ENCODE measurements at regions not wholly inside any gene's neighbourhood (a gene's known extent, or its start where the extent isn't known, plus 50 kb on each side); places are given as distances from the start of the nearest gene placed in this dataset.
A peak's percentile ranks its signal among the peaks of the same experiment; 100 is the strongest.
"Not testable (repeated sequence)": the region's sequence is repeated elsewhere in the genome, so short reads cannot be mapped to it uniquely, and the experiment has no call there.

DNA sequence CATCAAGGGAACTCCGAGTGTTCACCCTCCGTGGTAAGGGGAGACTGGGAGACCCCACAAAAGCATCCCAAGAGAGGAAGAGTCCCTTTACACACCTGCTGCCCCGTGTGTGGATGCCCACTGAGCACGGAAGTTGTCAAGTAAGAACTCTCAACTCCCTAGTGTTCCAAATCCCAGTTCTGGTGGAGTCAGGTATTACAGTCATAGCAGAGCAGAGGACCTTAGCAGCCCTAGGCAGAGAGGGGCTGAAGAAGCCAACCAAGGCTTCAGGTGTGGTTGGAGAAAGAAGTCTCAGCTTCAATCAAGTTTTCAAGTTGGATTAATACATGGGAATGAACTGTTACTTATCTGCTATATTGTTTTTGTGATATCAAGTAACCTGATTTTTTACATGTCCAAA is 512.5 kb downstream of the RNF144A start:
- DNase-seq (ENCODE audit: low read depth in 3 of 3) = no peak

DNA sequence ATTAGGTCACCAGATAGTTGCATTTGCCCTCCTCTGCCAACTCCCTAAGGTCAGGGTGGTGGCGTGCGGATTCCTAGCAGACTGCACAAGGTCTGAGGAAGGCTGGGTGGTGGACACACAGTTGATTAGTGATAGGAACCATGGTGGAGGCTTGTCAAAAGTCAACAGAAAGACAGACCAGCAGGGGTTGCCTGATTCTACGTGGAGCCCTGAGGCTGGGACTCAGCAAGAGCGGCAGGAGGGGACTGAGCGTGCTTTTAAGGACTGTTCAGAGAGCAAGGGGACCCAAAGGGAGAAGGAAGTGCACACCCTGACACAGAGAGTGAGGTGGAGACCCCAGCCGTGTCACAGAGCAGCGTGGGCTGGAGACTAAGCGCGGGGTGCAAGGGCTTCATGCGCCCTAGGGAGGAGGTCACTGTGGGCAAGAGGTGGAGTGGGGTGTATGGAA is 513.2 kb downstream of the RNF144A start:
- no peak for DNase-seq (ENCODE audit: low read depth in 3 of 3)

DNA sequence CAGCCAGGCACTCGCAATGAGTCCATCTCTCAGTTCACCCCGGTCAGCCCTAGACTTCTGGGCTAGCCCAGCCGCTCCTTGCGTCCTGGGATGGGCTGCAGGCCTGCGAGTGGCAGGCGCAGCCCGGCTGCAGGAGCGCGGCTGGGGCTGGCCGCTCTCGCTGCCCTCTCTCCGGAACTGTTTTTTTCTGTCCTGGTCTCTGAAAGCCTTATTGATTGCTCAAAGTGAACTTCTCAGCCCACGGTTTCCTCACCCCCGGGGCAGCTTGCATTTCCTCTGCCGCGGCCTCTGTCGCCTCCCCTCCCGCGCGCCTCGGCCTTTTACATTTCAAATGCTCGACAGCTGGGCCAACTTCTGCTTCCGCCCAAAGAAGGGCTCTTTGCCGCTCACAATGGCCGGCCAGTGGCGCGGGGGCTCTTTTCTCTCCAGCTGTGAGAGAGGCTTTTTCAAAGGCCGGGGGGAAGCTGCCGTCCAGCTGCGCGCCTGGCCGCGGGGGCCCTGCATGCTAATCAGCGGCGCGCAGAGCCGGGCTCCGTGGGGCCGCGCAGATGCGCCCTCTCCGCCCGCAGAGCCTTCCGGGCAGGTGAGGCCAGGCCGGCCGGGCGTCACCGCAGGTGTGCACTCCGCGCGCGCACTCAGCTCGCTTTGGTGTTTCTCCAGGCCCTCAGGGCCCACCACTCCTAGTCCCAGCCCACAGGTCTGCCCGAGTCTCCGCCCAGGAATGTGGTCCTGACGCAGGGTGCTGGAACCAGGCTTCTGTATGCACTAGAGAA is 513.8 kb downstream of the RNF144A start:
- DNase-seq (ENCODE audit: low read depth in 3 of 3) = peak in 1 of 3 experiments; percentile 31

DNA sequence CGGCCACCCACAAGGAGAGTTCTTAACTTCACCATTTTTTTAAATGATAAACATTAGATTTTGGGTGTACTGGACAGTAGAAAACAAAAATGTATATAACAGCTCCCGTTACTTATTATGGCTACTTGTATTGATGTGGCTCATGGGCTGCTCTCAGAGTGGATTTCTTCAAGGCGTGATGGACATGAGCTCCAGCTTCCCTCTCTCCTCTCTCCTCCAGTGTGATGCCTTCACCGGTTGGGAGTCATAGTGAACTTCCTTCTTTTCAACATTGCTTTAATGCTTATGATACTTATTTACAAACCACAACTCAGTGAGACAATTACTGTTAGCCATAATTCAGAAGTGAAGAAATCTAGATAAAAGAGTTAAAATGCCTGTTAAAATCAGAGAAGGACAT is 515.2 kb downstream of the RNF144A start:
- DNase-seq (ENCODE audit: low read depth in 3 of 3) = no peak

DNA sequence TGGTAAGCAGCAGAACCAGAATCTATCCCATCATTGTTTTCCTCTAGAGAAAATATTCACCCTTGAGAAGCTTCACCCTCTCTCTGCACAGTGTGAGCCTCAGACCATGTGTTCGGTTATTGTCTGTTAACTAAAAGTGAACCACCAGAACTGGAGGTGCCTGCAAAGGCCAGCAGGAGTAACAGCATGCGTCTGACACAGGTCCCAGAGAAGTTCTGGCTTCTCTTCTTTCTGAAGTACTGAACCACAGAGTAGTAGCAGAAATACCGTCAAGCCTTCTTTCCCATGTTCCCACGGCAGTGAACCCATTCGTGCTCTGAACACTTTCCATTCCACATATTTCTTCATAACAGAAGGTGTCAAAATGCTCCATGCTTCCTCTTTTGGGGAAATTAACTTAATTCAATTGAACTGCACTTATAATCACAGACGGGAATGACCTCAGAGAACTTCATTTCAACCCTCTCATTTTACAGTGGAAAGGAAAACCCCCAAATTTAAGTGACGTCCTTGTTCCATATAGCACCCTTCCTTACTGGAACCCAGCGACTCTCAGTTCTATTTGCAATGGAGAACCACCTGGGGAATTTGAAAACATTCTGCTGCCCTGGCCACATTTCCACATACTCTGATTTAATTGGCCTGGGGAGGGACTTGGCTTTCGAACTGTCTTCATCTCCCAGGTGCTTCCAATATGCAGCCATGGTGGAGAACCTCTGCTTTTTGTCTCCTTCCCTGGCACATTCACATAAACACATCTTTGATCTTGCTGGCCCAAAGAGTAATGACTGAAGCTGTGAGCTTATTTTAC is 519.1 kb downstream of the RNF144A start:
- no peak for DNase-seq (ENCODE audit: low read depth in 3 of 3)

DNA sequence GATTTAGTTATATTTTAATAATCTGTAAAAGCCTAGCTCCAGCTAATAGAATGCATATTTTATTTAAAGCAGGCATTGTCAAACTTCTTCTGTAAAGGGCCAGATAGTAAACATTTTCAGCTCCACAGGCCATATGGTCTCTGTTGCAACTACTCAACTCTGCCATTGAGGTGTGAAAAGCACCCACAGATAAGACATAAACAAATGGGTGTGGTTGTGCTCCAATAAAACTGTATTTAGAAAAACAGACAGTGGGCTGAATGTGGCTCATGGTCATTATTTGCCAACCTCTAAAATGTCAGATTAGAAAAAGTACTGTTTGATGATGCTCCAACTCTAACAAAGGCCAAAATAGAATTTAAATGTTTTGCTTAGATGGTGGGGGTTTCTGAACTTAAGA is 519.9 kb downstream of the RNF144A start:
- no peak for DNase-seq (ENCODE audit: low read depth in 3 of 3)

DNA sequence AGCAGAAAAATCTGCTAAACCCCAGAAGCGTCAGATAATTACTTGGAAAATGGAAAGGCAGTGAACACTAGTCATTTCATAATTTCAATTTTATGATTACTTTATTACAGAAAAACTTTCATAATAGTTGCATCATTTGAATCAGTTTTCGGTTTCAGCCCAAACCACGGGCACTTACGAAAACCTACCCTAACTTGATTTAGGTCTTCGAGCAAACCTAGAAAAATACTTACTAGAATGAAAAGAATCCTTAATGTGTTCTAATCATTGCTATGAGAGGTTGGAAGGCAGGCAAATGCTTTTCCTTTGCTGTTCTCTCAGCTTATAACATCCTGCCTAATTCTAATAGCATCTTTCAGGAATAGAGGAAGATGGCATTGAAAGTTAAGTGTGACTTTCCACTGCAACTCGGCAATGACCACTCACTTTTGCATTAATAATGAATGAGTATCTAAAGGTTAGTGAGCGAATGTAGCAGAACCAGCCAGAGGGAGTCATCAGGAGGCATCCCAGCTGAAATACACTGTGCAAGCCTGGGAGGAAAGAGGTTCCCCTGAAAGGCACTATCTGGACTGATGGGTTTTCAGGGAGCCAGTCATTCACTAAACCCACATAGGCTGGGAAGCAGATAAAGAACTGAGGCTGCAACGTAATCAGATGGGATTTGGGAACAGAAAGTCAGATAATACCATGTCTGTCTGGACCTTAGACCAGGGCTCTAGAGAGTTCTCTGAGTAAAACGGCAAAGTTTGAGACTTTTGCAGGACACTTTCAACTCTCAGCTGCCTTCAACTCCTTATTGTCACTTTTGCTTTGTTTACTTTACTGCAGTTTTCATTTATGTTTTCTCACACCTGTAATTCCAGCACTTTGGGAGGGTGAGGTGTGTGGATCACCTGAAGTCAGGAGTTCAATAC is 520.8 kb downstream of the RNF144A start:
- no peak for DNase-seq (ENCODE audit: low read depth in 3 of 3)

DNA sequence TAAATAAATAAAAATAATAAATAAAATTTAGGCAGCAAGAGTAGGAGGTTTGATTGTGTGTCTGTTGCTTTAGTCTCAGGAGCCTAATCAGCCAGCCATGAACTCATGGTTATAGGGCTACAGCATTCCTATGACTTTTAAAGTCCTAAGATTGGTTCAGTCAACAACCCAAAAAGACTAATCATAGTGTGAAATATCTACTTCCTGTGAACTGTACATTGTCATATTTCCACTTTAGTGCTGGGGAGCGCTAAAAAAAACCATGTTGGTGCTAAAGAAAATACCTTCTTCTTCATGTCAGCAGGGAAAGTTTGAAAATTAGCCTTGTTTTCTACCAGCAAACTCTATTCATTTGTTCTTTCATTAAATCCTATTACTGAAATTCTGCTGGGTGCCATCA is 521.6 kb downstream of the RNF144A start:
- no peak for DNase-seq (ENCODE audit: low read depth in 3 of 3)

DNA sequence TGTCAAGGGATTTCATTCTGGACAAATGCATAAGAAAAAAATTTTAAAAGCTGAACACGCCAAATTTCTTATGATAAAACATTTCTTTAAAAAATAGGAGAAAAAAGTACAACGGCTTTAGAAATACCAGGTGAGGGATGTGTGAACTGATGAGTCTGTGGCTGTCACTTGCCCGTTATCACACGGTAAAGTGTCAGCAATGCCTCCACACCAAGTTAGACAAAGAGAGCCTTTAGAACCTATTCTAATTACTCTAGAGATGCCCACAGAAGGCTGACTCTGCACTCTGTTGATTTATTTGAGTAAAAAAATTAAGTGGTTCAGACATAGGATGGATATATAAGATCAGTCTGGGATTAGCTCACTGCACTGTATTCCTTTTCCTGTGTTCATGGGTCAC is 523.8 kb downstream of the RNF144A start:
- no peak for DNase-seq (ENCODE audit: low read depth in 3 of 3)

DNA sequence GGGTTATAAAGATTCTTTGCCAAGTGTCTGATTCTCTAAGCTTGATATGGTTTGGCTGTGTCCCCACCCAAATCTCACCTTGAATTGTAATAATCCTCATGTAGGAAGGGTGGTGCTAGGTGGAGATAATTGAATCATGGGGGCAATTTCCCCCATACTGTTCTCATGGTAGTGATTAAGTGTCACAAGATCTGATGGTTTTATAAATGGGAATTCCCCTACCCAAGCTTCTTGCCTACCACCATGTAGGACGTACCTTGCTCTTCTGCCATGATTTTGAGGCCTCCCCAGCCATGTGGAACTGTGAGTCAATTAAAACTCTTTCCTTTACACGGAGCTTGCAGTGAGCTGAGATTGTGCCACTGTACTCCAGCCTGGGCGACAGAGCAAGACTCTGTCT is 524.6 kb downstream of the RNF144A start:
- DNase-seq (ENCODE audit: low read depth in 3 of 3) = not testable (repeated sequence)

DNA sequence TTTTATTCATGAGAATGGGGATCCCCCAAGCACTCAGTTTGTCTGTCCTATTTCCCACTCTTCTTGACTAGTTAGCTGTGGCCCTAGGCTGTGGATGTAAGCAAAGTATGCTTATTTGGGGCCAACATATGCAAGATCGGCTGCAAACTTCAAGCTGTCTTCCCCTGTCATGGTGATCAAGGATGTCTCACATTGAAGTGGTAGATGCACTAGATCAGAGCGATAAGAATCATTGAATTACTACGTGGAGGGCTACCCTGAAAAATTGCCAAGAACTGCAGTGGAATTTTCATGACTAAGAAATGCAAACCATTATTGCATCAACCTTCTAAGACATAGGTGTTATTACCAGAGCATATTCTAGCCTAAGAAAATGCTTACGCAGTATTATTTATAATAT is 527.4 kb downstream of the RNF144A start:
- DNase-seq (ENCODE audit: low read depth in 3 of 3) = no peak

DNA sequence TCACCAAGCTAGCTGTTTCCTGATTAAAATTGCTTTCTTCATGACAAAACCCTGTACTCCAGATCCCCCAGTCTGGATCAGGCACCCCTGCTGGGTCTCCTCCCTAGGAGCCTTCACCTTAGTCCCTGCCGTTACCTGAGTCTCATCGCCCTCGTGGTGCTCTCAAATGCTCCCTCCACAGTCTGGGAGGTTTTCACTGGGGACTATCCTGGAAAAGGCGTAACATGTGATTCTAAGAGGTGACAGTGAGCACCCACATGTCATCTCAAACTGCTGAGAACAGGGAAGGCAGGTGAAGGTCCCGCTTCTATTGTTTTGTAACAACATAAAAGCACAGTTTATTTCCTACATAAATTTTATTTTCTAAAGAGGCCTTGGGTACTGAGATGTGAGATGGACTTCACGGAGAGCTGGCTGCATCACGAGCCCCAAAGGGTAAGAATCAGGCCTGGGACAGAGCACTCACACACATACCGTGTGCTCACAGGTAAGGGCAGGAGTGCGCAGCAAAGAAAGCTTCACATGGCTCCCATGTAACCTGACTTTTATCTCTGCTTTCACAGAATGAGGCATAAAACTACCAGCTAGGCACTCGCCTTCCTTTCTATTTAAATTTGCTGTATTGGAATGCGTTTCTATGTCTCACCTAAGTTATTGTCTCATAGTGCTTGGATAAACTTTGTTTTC is 531.5 kb downstream of the RNF144A start:
- no peak for DNase-seq (ENCODE audit: low read depth in 3 of 3)

DNA sequence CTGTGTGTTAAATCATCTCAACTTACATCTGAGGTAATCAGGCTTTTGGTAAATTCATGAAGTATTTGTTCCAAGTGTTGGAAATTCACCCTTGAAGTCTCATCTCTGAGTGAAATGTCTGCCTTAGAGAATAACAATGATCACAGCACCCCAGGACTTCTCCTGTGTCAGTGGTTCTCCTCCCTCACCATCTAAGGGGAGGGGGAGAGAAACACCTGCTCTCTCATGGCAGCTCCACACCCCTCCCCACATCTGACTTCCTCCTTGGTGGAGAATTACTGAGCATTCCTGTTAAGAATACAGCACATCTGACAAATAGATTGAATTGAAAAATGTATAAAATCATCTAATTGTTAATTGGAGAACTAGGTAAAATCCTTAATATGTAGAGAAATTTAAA is 532.1 kb downstream of the RNF144A start:
- no peak for DNase-seq (ENCODE audit: low read depth in 3 of 3)

DNA sequence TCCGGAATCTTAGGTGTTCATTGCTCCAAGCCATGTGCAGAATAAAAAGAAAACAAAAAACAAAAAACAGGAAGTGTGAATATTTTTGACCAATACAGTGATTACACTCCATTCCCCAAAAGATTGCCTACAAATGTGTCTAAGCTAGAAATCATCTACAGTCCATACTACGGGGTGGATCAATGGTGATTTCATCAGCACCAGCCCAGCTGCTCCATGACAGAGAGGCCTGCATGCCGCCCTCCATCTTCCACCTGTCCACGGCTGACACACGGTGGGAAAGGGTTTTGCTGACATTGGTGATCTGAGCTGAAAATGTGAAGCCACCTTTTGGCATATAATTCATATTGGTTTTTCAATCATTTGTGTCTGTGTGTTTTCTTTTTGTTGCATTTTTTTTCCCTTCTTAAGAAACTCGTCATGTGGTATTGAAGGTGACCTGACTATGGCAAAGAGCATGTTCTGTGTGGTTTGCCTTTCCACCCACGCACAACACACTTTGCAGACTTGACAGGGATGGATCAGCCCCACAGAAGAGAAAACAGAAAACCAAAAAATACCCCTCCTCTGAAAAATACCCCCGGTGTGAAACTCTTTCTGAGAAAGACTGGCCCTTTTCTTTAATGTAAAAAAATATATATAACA is 533.1 kb downstream of the RNF144A start:
- DNase-seq (ENCODE audit: low read depth in 3 of 3) = peak in 2 of 3 experiments; percentile 26 to 31

DNA sequence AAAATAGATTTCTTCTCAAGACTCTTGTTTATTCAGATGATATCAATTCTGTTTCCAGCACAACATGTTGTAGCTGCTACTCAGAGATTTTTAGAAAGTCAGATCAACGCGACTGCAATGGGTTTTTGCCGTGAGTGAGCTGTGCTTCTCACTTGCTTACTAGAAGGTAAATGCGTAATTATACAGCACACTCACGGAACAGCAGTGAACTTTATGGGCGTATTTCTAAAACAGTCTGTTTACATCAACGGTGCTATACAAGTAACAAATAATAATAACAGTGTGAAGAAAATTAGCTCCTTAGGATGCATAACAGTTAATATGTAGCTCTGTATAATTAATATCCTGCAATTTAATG is 533.6 kb downstream of the RNF144A start:
- DNase-seq (ENCODE audit: low read depth in 3 of 3) = no peak

DNA sequence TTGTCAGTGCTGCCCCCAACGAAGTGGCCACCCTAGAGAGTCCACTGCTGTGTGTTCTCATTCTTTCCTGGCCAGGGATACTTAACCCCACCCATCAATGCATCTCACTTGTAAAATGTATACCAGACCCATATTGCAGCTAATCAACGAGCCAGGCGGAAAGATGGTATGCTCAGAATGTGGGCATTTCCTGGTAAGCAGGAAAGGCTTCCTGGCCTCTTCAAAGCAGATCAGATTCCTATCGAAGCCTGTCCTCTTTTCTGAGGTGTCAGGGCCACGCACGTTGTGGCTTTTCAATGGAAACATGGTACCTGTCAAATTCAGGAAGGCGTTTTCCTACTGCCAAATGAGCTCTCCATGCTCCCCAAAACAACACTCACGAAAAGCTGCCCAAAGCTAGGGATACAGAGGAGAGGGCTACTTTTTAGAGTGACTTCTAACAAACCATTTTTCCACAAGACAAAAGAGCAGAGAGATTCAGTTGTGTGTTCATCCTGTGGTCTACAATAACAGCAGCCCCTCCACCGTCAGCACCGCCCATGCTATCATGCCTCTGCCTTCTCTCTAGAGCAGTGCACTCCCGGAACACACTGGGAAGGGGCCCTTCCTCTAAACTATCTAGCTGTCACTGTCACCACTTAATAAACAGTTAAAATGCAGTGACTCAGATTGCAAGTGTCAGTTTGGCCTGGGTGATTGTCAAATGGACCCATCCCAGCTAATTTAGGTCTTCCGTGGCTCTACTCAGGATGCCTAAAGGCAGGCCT is 535.1 kb downstream of the RNF144A start:
- DNase-seq (ENCODE audit: low read depth in 3 of 3) = no peak

DNA sequence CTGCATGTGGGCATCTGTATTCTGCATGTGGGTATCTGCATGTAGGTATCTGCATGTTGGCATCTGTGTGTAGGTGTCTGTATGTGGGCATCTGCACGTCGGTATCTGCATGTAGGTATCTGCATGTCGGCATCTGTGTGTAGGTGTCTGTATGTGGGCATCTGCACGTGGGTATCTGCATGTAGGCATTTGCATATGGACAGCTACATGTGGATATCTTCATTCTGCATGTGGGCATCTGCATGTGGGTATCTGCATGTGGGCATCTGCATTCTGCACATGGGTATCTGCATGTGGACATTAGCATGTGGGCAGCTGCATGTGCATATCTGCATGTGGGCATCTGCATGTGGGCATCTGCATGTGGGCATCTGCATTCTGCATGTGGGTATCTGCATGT is 537.4 kb downstream of the RNF144A start:
- no peak for DNase-seq (ENCODE audit: low read depth in 3 of 3)

DNA sequence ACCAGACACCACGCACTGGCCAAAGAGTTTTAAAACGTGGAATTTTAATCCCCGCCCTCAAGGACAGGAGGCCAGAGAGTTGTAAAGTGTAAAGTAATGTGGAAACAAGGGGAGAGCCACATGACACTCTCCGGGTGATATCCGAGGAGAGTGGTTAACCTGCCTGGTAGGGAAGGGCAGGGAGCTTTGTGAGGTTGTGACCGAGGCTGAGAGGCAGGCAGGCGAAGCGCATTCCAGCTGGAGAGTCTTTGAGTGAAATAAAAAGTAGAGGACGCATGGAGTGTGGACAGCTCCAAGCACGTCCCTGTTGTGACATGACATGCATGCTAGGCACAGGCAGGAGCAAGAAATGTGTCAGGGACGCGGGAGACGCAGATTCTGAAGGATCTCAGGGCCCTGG is 539.5 kb downstream of the RNF144A start:
- DNase-seq (ENCODE audit: low read depth in 3 of 3) = no peak

DNA sequence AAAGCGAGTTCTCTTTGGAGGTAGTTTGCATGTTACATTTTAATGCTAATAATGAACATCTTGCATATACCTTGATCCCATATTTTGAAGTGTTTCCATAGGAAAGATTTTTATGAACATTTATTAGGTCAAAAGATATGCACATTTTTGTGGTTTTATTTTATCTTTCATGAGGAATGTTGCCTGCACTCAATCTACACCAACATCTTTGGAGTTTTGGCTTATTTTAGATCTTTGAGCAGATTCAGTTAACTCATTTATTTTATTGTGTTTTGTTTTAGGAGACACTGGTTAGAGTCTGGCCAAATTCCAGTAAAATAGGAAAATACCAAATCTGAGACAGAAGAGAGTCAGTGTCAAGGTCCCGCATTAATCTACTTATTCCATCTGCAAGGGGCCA is 540.9 kb downstream of the RNF144A start:
- DNase-seq (ENCODE audit: low read depth in 3 of 3) = no peak

DNA sequence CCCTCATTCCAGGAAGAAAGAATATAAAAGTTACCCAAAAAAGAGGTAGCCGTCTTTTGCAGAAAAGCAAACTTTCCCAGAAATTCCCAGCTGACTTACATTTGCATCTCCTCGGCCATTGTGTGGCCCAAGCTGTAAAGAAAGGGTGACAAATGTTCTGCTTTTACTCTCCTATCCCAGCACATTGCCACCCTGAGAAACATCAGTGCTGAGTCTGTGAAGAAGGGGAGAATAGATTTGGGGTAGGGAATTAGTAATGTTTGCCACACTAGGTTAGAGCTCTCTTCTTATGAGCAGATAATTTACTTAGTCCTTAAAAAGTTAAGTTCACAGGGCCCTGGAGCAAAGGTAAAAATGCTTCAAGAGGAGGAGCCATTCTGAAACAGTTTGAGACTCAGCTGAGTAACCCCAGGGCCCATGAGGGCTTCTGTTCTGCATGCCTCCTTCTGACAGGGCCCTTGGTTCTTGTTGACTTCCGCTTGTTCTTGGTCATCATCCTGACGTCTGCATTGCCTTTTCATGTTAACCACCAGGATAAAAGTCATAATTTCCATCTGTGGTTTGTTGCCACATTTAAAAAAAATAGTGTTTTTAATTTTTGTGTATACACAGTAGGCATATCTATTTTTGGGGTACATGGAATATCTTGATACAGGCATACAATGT is 550.7 kb downstream of the RNF144A start:
- DNase-seq (ENCODE audit: low read depth in 3 of 3) = peak in 1 of 3 experiments; percentile 6
